ENCODE measurements at regions not wholly inside any gene's neighbourhood (a gene's known extent, or its start where the extent isn't known, plus 50 kb on each side); places are given as distances from the start of the nearest gene placed in this dataset.

GRCh38 chr4:124961138-124961750, 248.7 kb upstream of the ANKRD50 start:
- Histone ChIP-seq H3K79me2 (ENCODE audit: control insufficient read depth, insufficient read depth, low read length) (no peaks in the 10 kb centered on the region), H3K9me3 (replicated peaks; ENCODE audit: control insufficient read depth, insufficient read depth, low read depth, low read length) (no peaks in the 10 kb centered on the region), H3K4me1 (replicated peaks in 1 of 2; ENCODE audit: control insufficient read depth in 2 of 2, insufficient read depth in 2 of 2, low read length in 2 of 2) (no peaks in the 10 kb centered on the region), H4K20me1 (replicated peaks; ENCODE audit: control insufficient read depth, insufficient read depth, low read length) (no peaks in the 10 kb centered on the region), H3K4me2 (ENCODE audit: insufficient read depth, low read length) (no peak overlapping the region), H3K27ac (ENCODE audit: extremely low read depth, low read depth, low read length) (no peak overlapping the region), H3K9ac (ENCODE audit: insufficient read depth in 1 of 2, low read depth in 2 of 2, low read length in 2 of 2) (no peak overlapping the region), H3K9me1 (ENCODE audit: control insufficient read depth, insufficient read depth, low read length) (no peaks in the 10 kb centered on the region), H3K4me3 (no peak overlapping the region), H2AFZ (ENCODE audit: low read depth, low read length) (no peak overlapping the region), H3K27me3 (ENCODE audit: control insufficient read depth in 2 of 2, insufficient read depth in 2 of 2, low read length in 2 of 2) (no peaks in the 10 kb centered on the region), H3K36me3 (ENCODE audit: control insufficient read depth, insufficient read depth, low read length) (no peaks in the 10 kb centered on the region)
- ATAC-seq, result no peak
- in situ Hi-C loops (cut with MboI), result no loop called here
- TF ChIP-seq ZFP36 (IDR thresholded peaks at IDR 0.05; ENCODE audit: low read depth, low read length, partially characterized antibody), result peak; percentile 8
- TF ChIP-seq CBX5 (IDR thresholded peaks at IDR 0.05; ENCODE audit: borderline replicate concordance, low read depth), result peak; percentile 56; the same call in 1 of the 2 replicates
- no peak for TF ChIP-seq RNF2 (IDR thresholded peaks at IDR 0.05)
- intact Hi-C loops (cut with micrococcal nuclease), result no loop called here
- no peak for FAIRE-seq
- ChIA-PET CTCF (ENCODE audit: low intra/inter-chr PET ratio) (no interaction called here), POLR2A (interaction anchor here (0.7 kb wide), 1 partner anchor 1209 kb away, joined by 3 read pairs; no protein-coding TSS in a partner anchor)
- WGBS (ENCODE audit: insufficient coverage, low coverage, missing lambda C conversion rate), result 0% methylated on average over 4 of the region's 4 CpGs
- DNase-seq (ENCODE audit: extremely low read depth in 1 of 4, low spot score in 3 of 4), result peak in 1 of 4 experiments; percentile 1
- BruUV-seq (replicated peaks), result no TSS peak

- TF ChIP-seq FOXJ3 (CRISPR knock-in tag; IDR thresholded peaks at IDR 0.05), result no peak
- TF ChIP-seq PTRF (tag; IDR thresholded peaks at IDR 0.05), result no peak
- TF ChIP-seq ZNF12 (CRISPR knock-in tag; IDR thresholded peaks at IDR 0.05), result no peak
- TF ChIP-seq TBL1XR1 (IDR thresholded peaks at IDR 0.05; ENCODE audit: low read length in 2 of 2), result no peak
- TF ChIP-seq ZBED1 (IDR thresholded peaks at IDR 0.05), result no peak
- H3K27me3 ChIP-seq (ENCODE audit: control insufficient read depth in 2 of 2, insufficient read depth in 2 of 2, low read length in 2 of 2), result no peaks in the 10 kb centered on the region
- H3K4me3 ChIP-seq, result no peak overlapping the region
- in situ Hi-C loops (cut with MboI) (no loop called here), intact Hi-C loops (cut with micrococcal nuclease) (no loop called here)
- H3K9me1 ChIP-seq (ENCODE audit: control insufficient read depth, insufficient read depth, low read length), result no peaks in the 10 kb centered on the region
- H3K36me3 ChIP-seq (ENCODE audit: control insufficient read depth, insufficient read depth, low read length), result no peaks in the 10 kb centered on the region
- no peak overlapping the region for H3K9ac ChIP-seq (ENCODE audit: insufficient read depth in 1 of 2, low read depth in 2 of 2, low read length in 2 of 2)
- CTCF ChIA-PET (ENCODE audit: low intra/inter-chr PET ratio), result no interaction called here
- no peaks in the 10 kb centered on the region for H3K4me1 ChIP-seq (replicated peaks in 1 of 2; ENCODE audit: control insufficient read depth in 2 of 2, insufficient read depth in 2 of 2, low read length in 2 of 2)
- no TSS peak for BruUV-seq (replicated peaks)
- WGBS (ENCODE audit: insufficient coverage, low coverage, missing lambda C conversion rate), result 0% methylated on average over 1 of the region's 1 CpG
- H3K27ac ChIP-seq (ENCODE audit: extremely low read depth, low read depth, low read length), result no peak overlapping the region
- no peaks in the 10 kb centered on the region for H4K20me1 ChIP-seq (replicated peaks; ENCODE audit: control insufficient read depth, insufficient read depth, low read length)
- H3K9me3 ChIP-seq (replicated peaks; ENCODE audit: control insufficient read depth, insufficient read depth, low read depth, low read length), result no peaks in the 10 kb centered on the region
- H2AFZ ChIP-seq (ENCODE audit: low read depth, low read length), result no peak overlapping the region
- POLR2A ChIA-PET, result no interaction called here
- DNase-seq (ENCODE audit: extremely low read depth in 1 of 4, low spot score in 3 of 4), result no peak
- no peak overlapping the region for H3K4me2 ChIP-seq (ENCODE audit: insufficient read depth, low read length)
- no peaks in the 10 kb centered on the region for H3K79me2 ChIP-seq (ENCODE audit: control insufficient read depth, insufficient read depth, low read length)
- FAIRE-seq, result no peak
- no peak for ATAC-seq
Observed at GRCh38 chr4:124958847-124959246, 246.3 kb upstream of the ANKRD50 start.
